Testis (tissue), 2 donors: ENCODE measurements at regions not wholly inside any gene's neighbourhood (a gene's known extent, or its start where the extent isn't known, plus 50 kb on each side); places are given as distances from the start of the nearest gene placed in this dataset.

ENCODE experiments used
- CTCF ChIP-seq, 3 experiments: fragments of 450-650 bp in 2 of 3; fragments of 200-600 bp in 1 of 3; sonication (generic) in 1 of 3; IDR thresholded peaks; one replicate each; pipeline ENCODE4 v1.5.1; 2016 to 2019; ENCODE audit warnings: antibody characterized with exemption in 3 of 3, mild to moderate bottlenecking in 2 of 3, moderate library complexity in 1 of 3
- POLR2A ChIP-seq: fragments of 450-650 bp; IDR thresholded peaks from one replicate; pipeline ENCODE4 v1.6.1; 2017; ENCODE audit warnings: antibody characterized with exemption, mild to moderate bottlenecking, moderate library complexity

GRCh38 chr10:123398756-123399155 lies 244.6 kb downstream of the BUB3 start:
- TF ChIP-seq CTCF (IDR thresholded peaks at IDR 0.05) (no peak), POLR2A (no peak)
